ENCODE measurements at regions not wholly inside any gene's neighbourhood (a gene's known extent, or its start where the extent isn't known, plus 50 kb on each side); places are given as distances from the start of the nearest gene placed in this dataset.

DNA sequence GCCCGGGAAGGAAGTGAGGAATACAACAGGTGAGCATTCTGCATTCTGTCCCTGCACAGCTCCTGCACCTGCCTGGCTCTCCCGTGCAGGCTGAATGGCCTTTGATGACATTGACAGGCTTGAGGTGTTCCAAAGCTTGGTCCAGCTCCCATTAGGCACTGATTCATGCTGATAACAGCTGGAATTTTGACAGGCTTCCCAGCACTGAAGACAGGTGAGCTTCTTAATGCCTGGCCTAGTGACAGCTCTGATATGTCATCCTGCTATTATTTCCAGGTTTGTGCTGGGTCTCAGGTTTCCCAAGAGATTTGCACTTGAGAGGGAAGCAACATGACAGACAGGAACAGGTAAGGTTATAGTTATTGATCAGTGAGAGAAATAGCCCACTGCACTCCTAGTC, 58.0 kb upstream of the MTNR1B start:
- Mint-ChIP-seq H3K36me3 (no peaks in the 10 kb centered on the region), H3K4me3 (no peak overlapping the region), H3K9me3 (peaks cover 3% of the 10 kb centered on the region), H3K27ac (no peak overlapping the region), H3K27me3 (ENCODE audit: insufficient read depth, low read depth) (no peaks in the 10 kb centered on the region), H3K4me1 (peaks cover 4% of the 10 kb centered on the region)
- H2AFZ ChIP-seq (replicated peaks), result no peak overlapping the region
- H3K4me1 ChIP-seq, result peaks cover 6% of the 10 kb centered on the region
- H3K27ac ChIP-seq, result no peak overlapping the region
- no peaks in the 10 kb centered on the region for H3K36me3 ChIP-seq
- H3K79me2 ChIP-seq (ENCODE audit: low read depth), result no peaks in the 10 kb centered on the region
- H3K4me3 ChIP-seq, result no peak overlapping the region
- H3K9me3 ChIP-seq (ENCODE audit: low read depth), result no peaks in the 10 kb centered on the region
- no peaks in the 10 kb centered on the region for H4K20me1 ChIP-seq (ENCODE audit: low read depth)
- no peak overlapping the region for H3K4me2 ChIP-seq
- H3K9ac ChIP-seq, result no peak overlapping the region
- H3F3A ChIP-seq (ENCODE audit: low read depth), result no peaks in the 10 kb centered on the region
- TF ChIP-seq CTCF (IDR thresholded peaks at IDR 0.05) (no peak), EZH2phosphoT487 (IDR thresholded peaks at IDR 0.05) (no peak), EZH2 (IDR thresholded peaks at IDR 0.05) (no peak)
- DNase-seq (ENCODE audit: low spot score), result no peak
- H3K27me3 ChIP-seq, result no peaks in the 10 kb centered on the region

- Histone ChIP-seq H3K4me3 (no peak overlapping the region), H3F3A (ENCODE audit: low read depth) (no peaks in the 10 kb centered on the region), H3K9ac (no peak overlapping the region), H4K20me1 (ENCODE audit: low read depth) (no peaks in the 10 kb centered on the region), H3K4me2 (no peak overlapping the region), H3K36me3 (no peaks in the 10 kb centered on the region), H3K27me3 (no peaks in the 10 kb centered on the region), H3K9me3 (ENCODE audit: low read depth) (no peaks in the 10 kb centered on the region), H2AFZ (replicated peaks) (no peak overlapping the region), H3K4me1 (no peaks in the 10 kb centered on the region), H3K27ac (no peak overlapping the region), H3K79me2 (ENCODE audit: low read depth) (no peaks in the 10 kb centered on the region)
- H3K4me3 Mint-ChIP-seq, result no peak overlapping the region
- H3K4me1 Mint-ChIP-seq, result no peaks in the 10 kb centered on the region
- no peak overlapping the region for H3K27ac Mint-ChIP-seq
- peaks cover under 1% of the 10 kb centered on the region for H3K27me3 Mint-ChIP-seq (ENCODE audit: insufficient read depth, low read depth)
- TF ChIP-seq EZH2 (IDR thresholded peaks at IDR 0.05) (no peak), CTCF (IDR thresholded peaks at IDR 0.05) (no peak), EZH2phosphoT487 (IDR thresholded peaks at IDR 0.05) (no peak)
- H3K9me3 Mint-ChIP-seq, result peaks cover 3% of the 10 kb centered on the region
- no peaks in the 10 kb centered on the region for H3K36me3 Mint-ChIP-seq
- DNase-seq (ENCODE audit: low spot score), result no peak
Observed at GRCh38 chr11:92915551-92915950, 53.9 kb upstream of the MTNR1B start.

DNA sequence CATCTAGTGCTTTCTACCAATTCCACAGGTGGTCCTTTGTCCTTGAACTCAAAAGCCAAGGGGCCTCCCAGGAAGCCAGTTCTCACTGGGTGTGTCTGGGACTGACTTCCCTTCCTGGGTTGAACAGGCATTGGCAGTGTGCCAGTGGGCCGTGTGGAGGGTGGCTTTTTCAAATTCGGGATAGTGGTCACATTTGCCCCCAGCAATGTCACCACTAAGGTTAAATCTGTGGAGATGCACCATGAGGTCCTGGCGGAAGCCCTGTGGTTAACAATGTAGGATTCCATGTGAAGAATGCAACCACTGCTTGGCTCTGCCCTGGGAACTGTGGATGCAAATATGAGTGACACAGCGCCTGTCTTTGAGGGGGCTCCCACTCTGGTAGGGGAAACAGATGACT, 53.2 kb upstream of the MTNR1B start:
- TF ChIP-seq EZH2 (IDR thresholded peaks at IDR 0.05) (no peak), CTCF (IDR thresholded peaks at IDR 0.05) (no peak), EZH2phosphoT487 (IDR thresholded peaks at IDR 0.05) (no peak)
- no peaks in the 10 kb centered on the region for H3K36me3 ChIP-seq
- no peaks in the 10 kb centered on the region for H4K20me1 ChIP-seq (ENCODE audit: low read depth)
- no peaks in the 10 kb centered on the region for H3K4me1 ChIP-seq
- H3F3A ChIP-seq (ENCODE audit: low read depth), result no peaks in the 10 kb centered on the region
- no peaks in the 10 kb centered on the region for H3K79me2 ChIP-seq (ENCODE audit: low read depth)
- H3K9ac ChIP-seq, result no peak overlapping the region
- DNase-seq (ENCODE audit: low spot score), result no peak
- no peak overlapping the region for H2AFZ ChIP-seq (replicated peaks)
- no peak overlapping the region for H3K4me3 ChIP-seq
- no peaks in the 10 kb centered on the region for H3K9me3 ChIP-seq (ENCODE audit: low read depth)
- Mint-ChIP-seq H3K4me3 (no peak overlapping the region), H3K27ac (no peak overlapping the region), H3K27me3 (ENCODE audit: insufficient read depth, low read depth) (peaks cover 3% of the 10 kb centered on the region), H3K4me1 (no peaks in the 10 kb centered on the region), H3K36me3 (no peaks in the 10 kb centered on the region), H3K9me3 (peaks cover 3% of the 10 kb centered on the region)
- H3K27me3 ChIP-seq, result no peaks in the 10 kb centered on the region
- no peak overlapping the region for H3K4me2 ChIP-seq
- no peak overlapping the region for H3K27ac ChIP-seq

DNA sequence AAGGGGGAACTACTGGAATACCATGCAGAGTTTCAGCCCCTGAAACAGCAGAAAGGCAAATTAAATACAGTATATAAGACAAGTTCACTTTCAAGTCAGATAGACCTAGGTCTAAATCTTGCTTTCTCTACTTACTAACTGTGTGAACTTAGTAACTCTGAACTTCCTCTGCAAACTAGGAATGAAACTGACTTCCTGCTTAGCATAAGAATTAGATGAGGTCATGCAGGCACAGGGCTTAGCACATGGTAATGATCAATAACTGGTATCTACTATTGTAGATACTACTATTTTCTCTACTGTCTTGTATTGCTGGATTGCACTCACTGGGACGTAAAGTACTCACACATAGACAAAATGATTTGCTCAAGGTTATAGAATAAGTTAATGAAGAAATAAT, 51.5 kb upstream of the MTNR1B start:
- Mint-ChIP-seq H3K27me3 (ENCODE audit: insufficient read depth, low read depth) (peaks cover 3% of the 10 kb centered on the region), H3K4me3 (no peak overlapping the region), H3K36me3 (no peaks in the 10 kb centered on the region), H3K4me1 (no peaks in the 10 kb centered on the region), H3K9me3 (peaks cover 3% of the 10 kb centered on the region), H3K27ac (no peak overlapping the region)
- Histone ChIP-seq H3K27ac (no peak overlapping the region), H3K4me3 (no peak overlapping the region), H3K9ac (no peak overlapping the region), H3K27me3 (no peaks in the 10 kb centered on the region), H3K9me3 (ENCODE audit: low read depth) (no peaks in the 10 kb centered on the region), H3K4me1 (no peaks in the 10 kb centered on the region), H3K36me3 (no peaks in the 10 kb centered on the region), H3F3A (ENCODE audit: low read depth) (no peaks in the 10 kb centered on the region), H4K20me1 (ENCODE audit: low read depth) (no peaks in the 10 kb centered on the region), H3K79me2 (ENCODE audit: low read depth) (no peaks in the 10 kb centered on the region), H2AFZ (replicated peaks) (no peak overlapping the region), H3K4me2 (no peak overlapping the region)
- TF ChIP-seq EZH2phosphoT487 (IDR thresholded peaks at IDR 0.05), result no peak
- TF ChIP-seq CTCF (IDR thresholded peaks at IDR 0.05), result no peak
- TF ChIP-seq EZH2 (IDR thresholded peaks at IDR 0.05), result no peak
- DNase-seq (ENCODE audit: low spot score), result no peak
